ENCODE measurements at regions not wholly inside any gene's neighbourhood (a gene's known extent, or its start where the extent isn't known, plus 50 kb on each side); places are given as distances from the start of the nearest gene placed in this dataset.

DNA sequence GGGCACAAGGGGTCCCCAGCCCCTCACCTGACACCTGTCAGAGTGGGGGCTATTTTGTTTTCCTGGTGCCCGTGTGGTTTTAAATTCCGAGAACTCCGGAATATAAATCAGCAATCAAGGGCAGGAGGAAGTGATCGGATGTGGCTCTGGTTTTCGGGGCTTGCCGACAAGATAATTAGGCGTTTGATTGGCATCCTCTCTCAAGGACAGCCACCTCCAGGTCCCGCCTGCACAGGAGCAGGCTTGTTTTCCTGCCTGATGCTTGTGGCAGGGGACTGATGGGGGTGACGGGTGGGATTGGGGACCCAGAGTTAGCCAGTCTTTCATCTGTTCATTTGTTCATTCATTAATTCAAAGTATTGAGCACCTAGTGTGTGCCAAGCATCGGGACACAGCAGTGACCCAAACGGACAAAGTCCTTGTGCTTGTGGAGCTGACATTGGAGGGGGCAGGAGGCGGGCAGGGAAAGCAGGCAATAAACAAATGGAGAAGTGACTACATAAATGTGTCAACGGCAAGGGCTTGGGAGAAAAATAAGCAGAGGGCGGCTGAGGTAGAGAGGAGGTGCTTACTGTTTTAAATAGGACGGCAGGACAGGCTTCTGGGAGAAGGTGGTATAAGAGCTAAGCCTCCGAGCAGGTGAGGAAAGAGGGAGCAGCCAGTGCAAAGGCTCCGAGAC lies 166.5 kb downstream of the PHETA1 start:
- H3K4me3 ChIP-seq = no peak overlapping the region
- no peak for TF ChIP-seq POLR2A (IDR thresholded peaks at IDR 0.05)
- TF ChIP-seq, protein P1, sequence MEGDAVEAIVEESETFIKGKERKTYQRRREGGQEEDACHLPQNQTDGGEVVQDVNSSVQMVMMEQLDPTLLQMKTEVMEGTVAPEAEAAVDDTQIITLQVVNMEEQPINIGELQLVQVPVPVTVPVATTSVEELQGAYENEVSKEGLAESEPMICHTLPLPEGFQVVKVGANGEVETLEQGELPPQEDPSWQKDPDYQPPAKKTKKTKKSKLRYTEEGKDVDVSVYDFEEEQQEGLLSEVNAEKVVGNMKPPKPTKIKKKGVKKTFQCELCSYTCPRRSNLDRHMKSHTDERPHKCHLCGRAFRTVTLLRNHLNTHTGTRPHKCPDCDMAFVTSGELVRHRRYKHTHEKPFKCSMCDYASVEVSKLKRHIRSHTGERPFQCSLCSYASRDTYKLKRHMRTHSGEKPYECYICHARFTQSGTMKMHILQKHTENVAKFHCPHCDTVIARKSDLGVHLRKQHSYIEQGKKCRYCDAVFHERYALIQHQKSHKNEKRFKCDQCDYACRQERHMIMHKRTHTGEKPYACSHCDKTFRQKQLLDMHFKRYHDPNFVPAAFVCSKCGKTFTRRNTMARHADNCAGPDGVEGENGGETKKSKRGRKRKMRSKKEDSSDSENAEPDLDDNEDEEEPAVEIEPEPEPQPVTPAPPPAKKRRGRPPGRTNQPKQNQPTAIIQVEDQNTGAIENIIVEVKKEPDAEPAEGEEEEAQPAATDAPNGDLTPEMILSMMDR (IDR thresholded peaks at IDR 0.05) = no peak
- DNase-seq = no peak
- ATAC-seq = no peak
- peaks cover 0 to 5% (median 0%) of the 10 kb centered on the region in 12 donors for H3K4me1 ChIP-seq
- WGBS, 4 donors = 71 to 78% (median 73%) methylated on average over 17 of the region's 17 CpGs
- peaks cover 0 to 26% (median 5%) of the 10 kb centered on the region in 9 donors for H3K27me3 ChIP-seq
- H3K27ac ChIP-seq = no peak overlapping the region
- H3K9me3 ChIP-seq = no peaks in the 10 kb centered on the region
- intact Hi-C loops (cut with DNase I) = no loop called here
- no peaks in the 10 kb centered on the region for H3K36me3 ChIP-seq

DNA sequence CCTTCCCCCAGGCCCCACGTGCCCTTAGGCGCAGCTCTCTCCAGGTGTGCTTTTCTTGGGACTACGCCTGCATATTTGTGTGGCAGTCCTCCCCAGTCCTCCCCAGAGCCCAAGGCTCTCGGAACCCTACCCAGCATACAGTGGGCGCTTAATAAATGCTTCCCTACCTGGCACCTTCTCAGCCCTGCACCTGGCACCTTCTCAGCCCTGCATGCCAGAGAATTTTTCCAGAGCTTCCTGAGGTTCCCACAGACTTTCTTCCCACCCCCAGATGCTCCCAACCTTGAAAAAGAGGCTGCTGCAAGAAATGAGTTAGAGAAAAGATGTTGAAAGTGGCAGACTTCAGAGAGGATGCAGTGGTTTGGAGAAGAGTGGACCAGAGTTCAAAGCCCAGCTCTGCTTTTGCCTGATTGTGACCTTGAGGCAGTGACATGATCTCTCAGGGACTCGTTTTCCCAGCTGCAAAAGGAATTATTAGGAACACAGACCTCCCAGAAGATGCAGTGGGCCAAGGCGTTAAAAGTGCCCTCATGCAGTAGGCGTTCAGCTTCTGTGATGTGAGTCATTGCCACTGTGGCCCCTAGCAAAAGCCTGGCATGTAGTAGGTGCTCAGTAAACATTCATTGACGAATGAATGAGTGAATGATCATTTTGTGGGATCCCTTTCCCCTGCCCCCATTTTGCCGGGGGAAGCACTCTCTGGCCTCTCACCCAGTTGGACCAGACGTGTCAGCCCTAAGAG lies 167.2 kb downstream of the PHETA1 start:
- intact Hi-C loops (cut with DNase I) = no loop called here

DNA sequence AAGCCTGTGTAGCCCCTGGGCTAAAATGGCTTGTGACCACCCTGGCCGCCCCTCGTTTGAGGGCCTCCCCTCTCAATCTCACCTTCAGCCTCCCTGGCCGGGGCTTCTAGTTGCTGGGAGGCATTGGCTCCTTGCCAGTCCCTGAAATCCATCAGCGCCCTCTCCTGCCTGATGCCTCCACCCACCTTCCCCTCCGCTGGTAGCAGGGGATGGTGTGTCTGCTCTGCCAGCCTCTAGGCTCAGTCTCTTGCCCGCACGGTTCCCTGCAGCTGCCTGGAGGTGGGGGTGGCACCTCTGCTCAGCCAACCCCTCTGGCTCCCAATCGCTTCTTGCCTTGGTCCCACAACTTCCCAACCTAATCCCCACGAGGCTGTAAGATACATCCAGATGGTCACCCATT lies 167.9 kb downstream of the PHETA1 start:
- Histone ChIP-seq H3K9me3 (no peaks in the 10 kb centered on the region), H3K4me3 (no peak overlapping the region), H3K27me3 (peaks cover 0 to 24% (median 4%) of the 10 kb centered on the region in 9 donors), H3K36me3 (no peaks in the 10 kb centered on the region), H3K4me1 (peaks cover 0 to 5% (median 0%) of the 10 kb centered on the region in 12 donors), H3K27ac (no peak overlapping the region)
- DNase-seq (no peak), ATAC-seq (no peak)
- intact Hi-C loops (cut with DNase I) = no loop called here
- 34 to 42% (median 37%) methylated on average over 9 of the region's 9 CpGs for WGBS, 4 donors
- TF ChIP-seq POLR2A (IDR thresholded peaks at IDR 0.05) = no peak

More for the DNA sequence above, 167.2 kb downstream of the PHETA1 start:
- DNase-seq (no peak), ATAC-seq (no peak)
- H3K4me1 ChIP-seq = peaks cover 0 to 5% (median 0%) of the 10 kb centered on the region in 12 donors
- no peaks in the 10 kb centered on the region for H3K36me3 ChIP-seq
- H3K9me3 ChIP-seq = no peaks in the 10 kb centered on the region
- H3K4me3 ChIP-seq = no peak overlapping the region
- WGBS, 4 donors = 67 to 79% (median 78%) methylated on average over 11 of the region's 11 CpGs
- TF ChIP-seq, protein P1 (IDR thresholded peaks at IDR 0.05) = no peak
- no peak for TF ChIP-seq POLR2A (IDR thresholded peaks at IDR 0.05)
- peaks cover 0 to 26% (median 5%) of the 10 kb centered on the region in 9 donors for H3K27me3 ChIP-seq
- no peak overlapping the region for H3K27ac ChIP-seq

DNA sequence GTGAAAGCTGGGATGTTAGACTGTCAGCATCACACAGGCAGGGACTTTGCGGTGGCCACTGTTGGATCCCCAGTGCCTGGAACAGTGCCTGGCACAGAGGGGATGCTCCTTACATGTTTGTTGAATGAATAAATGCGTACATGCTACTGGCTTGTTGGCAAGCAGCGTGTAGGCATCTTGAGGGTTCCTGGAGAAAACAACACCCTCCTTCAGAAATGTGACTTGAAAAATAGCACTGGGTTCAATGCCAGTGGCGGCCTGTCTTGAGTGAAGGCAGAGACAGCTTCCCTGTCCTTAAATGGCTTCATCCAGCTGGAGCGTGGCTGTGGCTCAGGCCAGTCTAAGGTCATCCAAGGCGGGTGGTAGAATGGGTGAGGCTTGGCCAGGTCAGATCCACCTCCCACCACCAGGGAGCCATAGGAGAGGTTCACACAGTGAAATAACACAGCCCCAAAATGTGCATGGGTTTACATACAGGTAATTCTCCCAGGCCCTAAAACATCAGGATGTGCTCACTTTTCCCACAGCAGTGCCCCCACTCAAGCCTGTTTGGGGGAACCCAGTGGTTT lies 171.4 kb downstream of the PHETA1 start:
- no peaks in the 10 kb centered on the region for H3K36me3 ChIP-seq
- TF ChIP-seq, protein P1 (IDR thresholded peaks at IDR 0.05) = no peak
- no peak for TF ChIP-seq POLR2A (IDR thresholded peaks at IDR 0.05)
- no peaks in the 10 kb centered on the region for H3K4me1 ChIP-seq
- intact Hi-C loops (cut with DNase I) = no loop called here
- DNase-seq = no peak
- H3K27ac ChIP-seq = no peak overlapping the region
- H3K27me3 ChIP-seq = peaks cover 0 to 37% (median 2%) of the 10 kb centered on the region in 9 donors
- ATAC-seq = no peak
- H3K9me3 ChIP-seq = no peaks in the 10 kb centered on the region
- 71 to 88% (median 83%) methylated on average over 4 to 6 of the region's 6 CpGs for WGBS, 4 donors
- H3K4me3 ChIP-seq = no peak overlapping the region

Data from heart left ventricle (tissue), 16 donors.